SU-DHL-6 (cell line): ENCODE measurements at regions not wholly inside any gene's neighbourhood (a gene's known extent, or its start where the extent isn't known, plus 50 kb on each side); places are given as distances from the start of the nearest gene placed in this dataset.

ENCODE experiments used
- H2AFZ ChIP-seq: fragments of 200-600 bp; sonication (generic); 2 replicates; pipeline ENCODE4 v1.6.1; 2014; ENCODE audit warnings: low read depth, mild to moderate bottlenecking, moderate library complexity, mixed read lengths, antibody characterized with exemption, low read length; ENCODE audit not compliant: severe bottlenecking
- H3F3A ChIP-seq: fragments of 200-600 bp; shearing (Covaris generic); 2 replicates; pipeline ENCODE4 v1.6.0; 2016; ENCODE audit warnings: antibody characterized with exemption, mild to moderate bottlenecking; ENCODE audit not compliant: insufficient read depth
- H3K27ac ChIP-seq: fragments of 200-600 bp; sonication (generic); 2 replicates; pipeline ENCODE4 v1.5.1; 2016; ENCODE audit warnings: low read depth, mild to moderate bottlenecking, low read length, moderate library complexity, mixed read lengths
- H3K27me3 ChIP-seq: fragments of 200-600 bp; sonication (generic), shearing (Covaris generic); 2 replicates; pipeline ENCODE4 v1.6.0; 2014; ENCODE audit warnings: mild to moderate bottlenecking, low read length
- H3K36me3 ChIP-seq: fragments of 200-600 bp; sonication (generic); 2 replicates; pipeline ENCODE4 v1.6.1; 2014; ENCODE audit warnings: mild to moderate bottlenecking, low read length, mixed read lengths
- H3K4me2 ChIP-seq: fragments of 300-600, 200-600 bp; shearing (Covaris generic), sonication (generic); 2 replicates; pipeline ENCODE4 v1.6.0; 2014; ENCODE audit warnings: low read length, low read depth, mild to moderate bottlenecking; ENCODE audit not compliant: poor library complexity, severe bottlenecking
- H3K4me3 ChIP-seq: fragments of 200-600 bp; sonication (generic); 2 replicates; pipeline ENCODE4 v1.5.1; 2014; ENCODE audit warnings: antibody characterized with exemption, low read length, mild to moderate bottlenecking, mixed read lengths; ENCODE audit not compliant: insufficient read depth, poor library complexity, severe bottlenecking
- H3K79me2 ChIP-seq: fragments of 200-600 bp; sonication (generic); 2 replicates; pipeline ENCODE4 v1.6.1; 2014; ENCODE audit warnings: mild to moderate bottlenecking, low read length, moderate library complexity; ENCODE audit not compliant: insufficient read depth
- H3K9ac ChIP-seq: fragments of 200-600 bp; sonication (generic); 2 replicates; pipeline ENCODE4 v1.7.0; 2014; ENCODE audit warnings: mild to moderate bottlenecking, low read length
- H3K9me2 ChIP-seq: fragments of 200-600 bp; sonication (generic); replicated peaks from 2 replicates; pipeline ENCODE4 v1.6.1; 2014; ENCODE audit warnings: low read length; ENCODE audit not compliant: insufficient read depth
- H3K9me3 ChIP-seq: fragments of 200-600 bp; sonication (generic); 2 replicates; pipeline ENCODE4 v1.6.1; 2014; ENCODE audit warnings: low read length, mixed read lengths; ENCODE audit not compliant: insufficient read depth
- H4K20me1 ChIP-seq: fragments of 200-600 bp; sonication (generic); 2 replicates; pipeline ENCODE4 v1.6.1; 2014; ENCODE audit warnings: low read depth, mild to moderate bottlenecking, antibody characterized with exemption, low read length, moderate library complexity, mixed read lengths
- EZH2phosphoT487 ChIP-seq: fragments of 200-600 bp; sonication (generic), shearing (Covaris generic); conservative IDR thresholded peaks from 2 replicates; pipeline ENCODE4 v1.6.1; 2018; ENCODE audit warnings: mild to moderate bottlenecking, antibody characterized with exemption, low read length, moderate library complexity, mixed read lengths
- TF ChIP-seq, protein P1 (sequence below): fragments of 200-600 bp; sonication (generic); IDR thresholded peaks from one replicate; pipeline ENCODE4 v1.5.1; 2017; ENCODE audit warnings: antibody characterized with exemption, mild to moderate bottlenecking, low read length, moderate library complexity; ENCODE audit not compliant: insufficient read depth, poor library complexity, severe bottlenecking

DNA sequence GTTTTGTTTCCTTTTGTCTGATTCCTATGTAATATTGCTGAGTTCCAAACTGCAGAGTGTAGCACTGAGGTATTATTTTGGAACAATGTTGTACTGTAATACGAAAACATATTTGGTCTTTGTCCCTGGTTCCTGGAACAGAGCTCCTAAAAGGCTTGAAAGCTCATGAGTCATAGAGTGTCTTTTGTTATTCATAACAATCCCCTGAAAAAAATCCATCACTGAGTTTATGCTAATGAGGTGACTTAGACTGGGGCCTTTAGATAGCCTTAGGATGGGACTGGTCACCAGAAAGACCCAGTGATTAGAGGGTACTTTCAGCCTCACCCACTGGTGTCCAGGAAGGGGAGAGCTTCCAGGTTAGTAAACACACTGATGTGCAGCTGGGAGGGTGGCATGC, 132.7 kb upstream of the POU5F2 start:
- no peaks in the 10 kb centered on the region for H3K27me3 ChIP-seq
- H2AFZ ChIP-seq: no peak overlapping the region
- H3K27ac ChIP-seq: no peak overlapping the region
- no peaks in the 10 kb centered on the region for H3K36me3 ChIP-seq
- H4K20me1 ChIP-seq: no peaks in the 10 kb centered on the region
- H3K9me3 ChIP-seq: no peaks in the 10 kb centered on the region
- H3K4me3 ChIP-seq: no peak overlapping the region
- no peaks in the 10 kb centered on the region for H3F3A ChIP-seq
- H3K9me2 ChIP-seq: no peaks in the 10 kb centered on the region
- TF ChIP-seq, protein P1, sequence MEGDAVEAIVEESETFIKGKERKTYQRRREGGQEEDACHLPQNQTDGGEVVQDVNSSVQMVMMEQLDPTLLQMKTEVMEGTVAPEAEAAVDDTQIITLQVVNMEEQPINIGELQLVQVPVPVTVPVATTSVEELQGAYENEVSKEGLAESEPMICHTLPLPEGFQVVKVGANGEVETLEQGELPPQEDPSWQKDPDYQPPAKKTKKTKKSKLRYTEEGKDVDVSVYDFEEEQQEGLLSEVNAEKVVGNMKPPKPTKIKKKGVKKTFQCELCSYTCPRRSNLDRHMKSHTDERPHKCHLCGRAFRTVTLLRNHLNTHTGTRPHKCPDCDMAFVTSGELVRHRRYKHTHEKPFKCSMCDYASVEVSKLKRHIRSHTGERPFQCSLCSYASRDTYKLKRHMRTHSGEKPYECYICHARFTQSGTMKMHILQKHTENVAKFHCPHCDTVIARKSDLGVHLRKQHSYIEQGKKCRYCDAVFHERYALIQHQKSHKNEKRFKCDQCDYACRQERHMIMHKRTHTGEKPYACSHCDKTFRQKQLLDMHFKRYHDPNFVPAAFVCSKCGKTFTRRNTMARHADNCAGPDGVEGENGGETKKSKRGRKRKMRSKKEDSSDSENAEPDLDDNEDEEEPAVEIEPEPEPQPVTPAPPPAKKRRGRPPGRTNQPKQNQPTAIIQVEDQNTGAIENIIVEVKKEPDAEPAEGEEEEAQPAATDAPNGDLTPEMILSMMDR: no peak
- no peak for TF ChIP-seq EZH2phosphoT487
- H3K4me2 ChIP-seq: no peak overlapping the region
- H3K79me2 ChIP-seq: no peaks in the 10 kb centered on the region
- H3K9ac ChIP-seq: no peak overlapping the region

DNA sequence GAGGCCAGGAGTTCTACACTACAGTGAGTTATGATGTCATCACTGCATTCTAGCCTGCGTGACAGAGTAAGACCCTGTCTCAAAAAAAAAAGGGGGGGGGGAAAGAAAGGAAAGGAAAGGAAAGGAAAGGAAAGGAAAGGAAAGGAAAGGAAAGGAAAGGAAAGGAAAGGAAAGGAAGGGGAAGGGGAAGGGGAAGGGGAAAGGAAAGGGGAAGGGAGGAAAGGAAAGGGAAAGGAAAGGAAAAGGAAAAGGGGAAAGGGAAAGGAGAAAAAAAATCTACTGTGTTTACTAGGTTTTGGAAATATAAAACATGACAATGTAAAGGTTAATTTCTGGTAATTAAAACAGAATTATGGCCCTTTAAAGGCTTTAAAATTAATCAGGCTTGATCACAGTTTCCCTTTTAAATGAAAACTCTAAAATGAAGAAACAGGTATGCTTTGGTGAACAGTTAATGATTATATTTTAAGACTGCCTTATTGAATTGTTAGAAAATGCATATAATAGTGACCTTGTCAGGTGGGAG, 131.9 kb upstream of the POU5F2 start:
- no peaks in the 10 kb centered on the region for H3K36me3 ChIP-seq
- H3K9me2 ChIP-seq: no peaks in the 10 kb centered on the region
- H3K9ac ChIP-seq: no peak overlapping the region
- H2AFZ ChIP-seq: no peak overlapping the region
- no peaks in the 10 kb centered on the region for H4K20me1 ChIP-seq
- H3K27me3 ChIP-seq: no peaks in the 10 kb centered on the region
- H3K79me2 ChIP-seq: no peaks in the 10 kb centered on the region
- TF ChIP-seq, protein P1: no peak
- no peak for TF ChIP-seq EZH2phosphoT487
- no peak overlapping the region for H3K27ac ChIP-seq
- no peak overlapping the region for H3K4me2 ChIP-seq
- H3K9me3 ChIP-seq: no peaks in the 10 kb centered on the region
- no peaks in the 10 kb centered on the region for H3F3A ChIP-seq
- no peak overlapping the region for H3K4me3 ChIP-seq

DNA sequence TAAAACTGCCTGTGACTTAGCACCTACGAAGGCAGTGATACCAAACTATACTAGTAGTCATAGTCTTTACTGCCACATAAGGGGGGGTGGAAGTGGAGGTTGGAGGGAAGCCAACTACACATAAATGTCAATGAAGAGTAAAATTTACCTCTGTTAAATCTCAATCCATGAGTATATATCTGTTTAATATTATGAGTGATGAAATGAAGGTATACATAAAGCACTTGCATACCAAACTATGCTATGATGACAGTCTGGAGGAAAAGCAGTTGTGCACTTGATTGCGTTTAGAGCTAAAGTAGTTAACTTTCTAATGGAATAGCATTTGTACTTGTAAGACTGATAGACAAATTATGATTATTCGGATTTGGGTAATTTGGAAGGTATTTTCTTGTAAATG, 129.2 kb upstream of the POU5F2 start:
- Histone ChIP-seq H2AFZ (no peak overlapping the region), H3K9me2 (no peaks in the 10 kb centered on the region), H3K4me2 (no peak overlapping the region), H3K36me3 (no peaks in the 10 kb centered on the region), H3F3A (no peaks in the 10 kb centered on the region), H3K4me3 (no peak overlapping the region), H4K20me1 (no peaks in the 10 kb centered on the region), H3K9ac (no peak overlapping the region), H3K79me2 (no peaks in the 10 kb centered on the region), H3K27me3 (no peaks in the 10 kb centered on the region), H3K27ac (no peak overlapping the region), H3K9me3 (no peaks in the 10 kb centered on the region)
- TF ChIP-seq EZH2phosphoT487: no peak
- TF ChIP-seq, protein P1: no peak
